A549 (cell line): ENCODE measurements at regions not wholly inside any gene's neighbourhood (a gene's known extent, or its start where the extent isn't known, plus 50 kb on each side); places are given as distances from the start of the nearest gene placed in this dataset.

Experiments used
- CTCF ChIP-seq: fragments of >200 bp; sonication (Bioruptor Twin); formaldehyde crosslinking; IDR thresholded peaks from 3 replicates; pipeline ENCODE4 v1.5.1; 2016
- HDAC2 ChIP-seq: fragments of 200-600 bp; sonication (generic); IDR thresholded peaks from 2 replicates; pipeline ENCODE4 v1.6.1; 2016
- HOXB5 ChIP-seq: fragments of 250-450 bp; sonication (Bioruptor Pico); IDR thresholded peaks from 2 replicates; pipeline ENCODE4 v1.5.0; 2020; ENCODE audit warnings: mild to moderate bottlenecking, moderate library complexity
- MAX ChIP-seq: IDR thresholded peaks from 2 replicates; pipeline ENCODE4 v1.6.1; 2012
- RAD21 ChIP-seq, 2 experiments: fragments of >200 bp in 1 of 2; sonication (Bioruptor Twin) in 1 of 2; formaldehyde crosslinking in 1 of 2; IDR thresholded peaks in 1 of 2; conservative IDR thresholded peaks in 1 of 2; 2 replicates in 1 of 2; 3 replicates in 1 of 2; pipeline ENCODE4 v1.6.1; 2012 to 2018; ENCODE audit warnings: inconsistent platforms in 1 of 2
- RCOR1 ChIP-seq: fragments of 150-350 bp; IDR thresholded peaks from 2 replicates; pipeline ENCODE4 v1.6.1; 2014; ENCODE audit warnings: antibody characterized with exemption, low read length, low read depth
- REST ChIP-seq: fragments of 200-600 bp; sonication (generic); IDR thresholded peaks from 2 replicates; pipeline ENCODE4 v1.6.1; 2016; ENCODE audit warnings: antibody characterized with exemption, mild to moderate bottlenecking, moderate library complexity
- USF2 ChIP-seq: fragments of 450-650 bp; IDR thresholded peaks from 2 replicates; pipeline ENCODE4 v1.6.1; 2014; ENCODE audit warnings: antibody characterized with exemption

- TF ChIP-seq USF2 (no peak), RCOR1 (no peak), CTCF (no peak), MAX (no peak), RAD21 (conservative IDR thresholded peaks at IDR 0.05 in 1 of 2, IDR thresholded peaks at IDR 0.05 in 1 of 2) (no peak), HDAC2 (no peak), REST (no peak), HOXB5 (CRISPR knock-in tag) (no peak)
Measured at GRCh38 chr5:12270914-12271313, 366.7 kb upstream of the CTNND2 start.
